CD14-positive monocyte (primary cell): ENCODE measurements at regions not wholly inside any gene's neighbourhood (a gene's known extent, or its start where the extent isn't known, plus 50 kb on each side); places are given as distances from the start of the nearest gene placed in this dataset.

Source experiments
- DNase-seq, 3 donors: peaks; one replicate each; pipeline ENCODE4 v3.0.0-alpha.2; 2011 to 2022
- H2AFZ ChIP-seq: 2 replicates; pipeline ENCODE4 v1.6.0; 2012; ENCODE audit warnings: mild to moderate bottlenecking, low read depth, low read length, inconsistent platforms; ENCODE audit not compliant: insufficient read depth, poor library complexity, severe bottlenecking
- H3K27ac ChIP-seq, 2 donors: 1 replicate in 1 of 2; 2 replicates in 1 of 2; pipeline ENCODE4 v1.5.1; 2012 to 2013; ENCODE audit warnings: low read length in 2 of 2, control low read depth in 1 of 2, inconsistent platforms in 1 of 2, low read depth in 1 of 2, mild to moderate bottlenecking in 1 of 2
- H3K27me3 ChIP-seq, 2 donors: one replicate each; pipeline versions ENCODE4 v1.6.0 to v1.6.1; 2011 to 2013; ENCODE audit warnings: low read length in 2 of 2; ENCODE audit not compliant: control insufficient read depth in 2 of 2, insufficient read depth in 2 of 2
- H3K36me3 ChIP-seq, 2 donors: replicated peaks in 1 of 2; 1 replicate in 1 of 2; 2 replicates in 1 of 2; pipeline versions ENCODE4 v1.5.1 to v1.6.1; 2012 to 2013; ENCODE audit warnings: low read length in 2 of 2, control low read depth in 1 of 2, inconsistent platforms in 1 of 2, mild to moderate bottlenecking in 1 of 2; ENCODE audit not compliant: insufficient read depth in 2 of 2, control insufficient read depth in 1 of 2
- H3K4me1 ChIP-seq, 2 donors: 1 replicate in 1 of 2; 2 replicates in 1 of 2; pipeline versions ENCODE4 v1.5.1 to v1.6.1; 2012 to 2013; ENCODE audit warnings: low read length in 2 of 2, control low read depth in 1 of 2, inconsistent platforms in 1 of 2, mild to moderate bottlenecking in 1 of 2, moderate library complexity in 1 of 2; ENCODE audit not compliant: insufficient read depth in 2 of 2, control insufficient read depth in 1 of 2
- H3K4me2 ChIP-seq: replicated peaks from 2 replicates; pipeline ENCODE3; 2012; ENCODE audit warnings: low read length, moderate library complexity, mild to moderate bottlenecking; ENCODE audit not compliant: poor library complexity, severe bottlenecking; ENCODE audit errors: extremely low read depth
- H3K4me3 ChIP-seq, 3 experiments: fragments of 200-600 bp in 1 of 3; sonication (generic) in 1 of 3; replicated peaks in 1 of 3; 1 replicate in 2 of 3; 2 replicates in 1 of 3; pipeline ENCODE4 v1.5.1; 2011 to 2013; ENCODE audit warnings: low read length in 3 of 3, mild to moderate bottlenecking in 3 of 3, control low read depth in 2 of 3, low read depth in 2 of 3, inconsistent platforms in 1 of 3, moderate library complexity in 1 of 3
- H3K79me2 ChIP-seq: 2 replicates; pipeline ENCODE4 v1.6.0; 2012; ENCODE audit warnings: mild to moderate bottlenecking, control low read depth, inconsistent platforms, low read length, moderate library complexity; ENCODE audit not compliant: insufficient read depth
- H3K9ac ChIP-seq: 2 replicates; pipeline ENCODE4 v1.6.0; 2017; ENCODE audit warnings: low read length, mild to moderate bottlenecking; ENCODE audit not compliant: insufficient read depth, poor library complexity, severe bottlenecking
- H3K9me3 ChIP-seq, 2 donors: replicated peaks in 1 of 2; 1 replicate in 1 of 2; 2 replicates in 1 of 2; pipeline versions ENCODE4 v1.5.1 to v1.6.1; 2012 to 2013; ENCODE audit warnings: low read length in 2 of 2, control low read depth in 1 of 2; ENCODE audit not compliant: control insufficient read depth in 1 of 2, insufficient read depth in 1 of 2
- H4K20me1 ChIP-seq: 2 replicates; pipeline ENCODE4 v1.6.0; 2012; ENCODE audit warnings: mild to moderate bottlenecking, low read length, control low read depth, moderate library complexity; ENCODE audit not compliant: insufficient read depth
- H3K27ac Mint-ChIP-seq, 7 donors: one replicate each; pipeline ENCODE4 v1.8.0; 2020; ENCODE audit warnings: mild to moderate bottlenecking in 7 of 7, mixed read lengths in 7 of 7, moderate library complexity in 6 of 7, inconsistent platforms in 2 of 7
- H3K27me3 Mint-ChIP-seq, 3 donors: one replicate each; pipeline ENCODE4 v1.8.0; 2021 to 2022; ENCODE audit warnings: low read depth in 3 of 3, mild to moderate bottlenecking in 3 of 3, mixed read lengths in 3 of 3, moderate library complexity in 3 of 3, inconsistent platforms in 1 of 3
- H3K36me3 Mint-ChIP-seq, 2 donors: one replicate each; pipeline ENCODE4 v1.8.0; 2020; ENCODE audit warnings: mixed read lengths in 2 of 2, inconsistent platforms in 1 of 2, mild to moderate bottlenecking in 1 of 2
- H3K4me1 Mint-ChIP-seq: one replicate; pipeline ENCODE4 v1.8.0; 2020; ENCODE audit warnings: mild to moderate bottlenecking, mixed read lengths
- H3K4me3 Mint-ChIP-seq, 2 donors: one replicate each; pipeline ENCODE4 v1.8.0; 2020; ENCODE audit warnings: mild to moderate bottlenecking in 2 of 2, mixed read lengths in 2 of 2, moderate library complexity in 1 of 2
- H3K9me3 Mint-ChIP-seq, 7 donors: one replicate each; pipeline ENCODE4 v1.8.0; 2020 to 2022; ENCODE audit warnings: mixed read lengths in 7 of 7, mild to moderate bottlenecking in 6 of 7, moderate library complexity in 6 of 7, inconsistent platforms in 2 of 7
- CTCF ChIP-seq: fragments of 200-600 bp; IDR thresholded peaks from one replicate; pipeline ENCODE4 v1.8.0; 2022; ENCODE audit warnings: antibody characterized with exemption, mild to moderate bottlenecking
- WGBS: methylation state at CpG from one replicate; pipeline ENCODE4 v1.1.5; 2013; ENCODE audit warnings: missing lambda C conversion rate; ENCODE audit not compliant: insufficient coverage; 5-methylcytosine and 5-hydroxymethylcytosine counted together
- intact Hi-C, 2 donors: fragments of 100-400 bp; cut with micrococcal nuclease; formaldehyde crosslinking; loops; one replicate each; pipeline versions ENCODE4 v1.15.0 to v1.15.1; 2023

GRCh38 chr7:121560267-121560990 lies 164.3 kb upstream of the FAM3C start:
- Histone ChIP-seq H3K9ac (no peak overlapping the region), H3K4me3 (no peak overlapping the region), H4K20me1 (no peaks in the 10 kb centered on the region), H3K27ac (no peak overlapping the region), H3K4me1 (no peaks in the 10 kb centered on the region), H2AFZ (no peak overlapping the region), H3K79me2 (no peaks in the 10 kb centered on the region), H3K27me3 (no peaks in the 10 kb centered on the region), H3K4me2 (no peak overlapping the region), H3K9me3 (no peaks in the 10 kb centered on the region), H3K36me3 (no peaks in the 10 kb centered on the region)
- no CpG with 5 or more reads among the region's 3 CpGs for WGBS
- Mint-ChIP-seq H3K4me3 (no peak overlapping the region), H3K27me3 (peaks cover 0 to 3% (median 2%) of the 10 kb centered on the region in 3 donors), H3K9me3 (peaks cover 0 to 3% (median 0%) of the 10 kb centered on the region in 7 donors), H3K36me3 (no peaks in the 10 kb centered on the region), H3K4me1 (no peaks in the 10 kb centered on the region), H3K27ac (no peak overlapping the region)
- intact Hi-C loops: no loop called here
- DNase-seq: no peak
- no peak for TF ChIP-seq CTCF

GRCh38 chr7:121558288-121558687 lies 162.2 kb upstream of the FAM3C start:
- H3K36me3 Mint-ChIP-seq: no peaks in the 10 kb centered on the region
- TF ChIP-seq CTCF: no peak
- H3K4me2 ChIP-seq: no peak overlapping the region
- H3K4me3 Mint-ChIP-seq: no peak overlapping the region
- H3K4me1 Mint-ChIP-seq: no peaks in the 10 kb centered on the region
- no peak overlapping the region for H2AFZ ChIP-seq
- H3K36me3 ChIP-seq: no peaks in the 10 kb centered on the region
- H3K27me3 ChIP-seq: no peaks in the 10 kb centered on the region
- H3K9me3 Mint-ChIP-seq: no peaks in the 10 kb centered on the region
- H3K4me3 ChIP-seq: no peak overlapping the region
- no peaks in the 10 kb centered on the region for H3K4me1 ChIP-seq
- H3K27ac Mint-ChIP-seq: no peak overlapping the region
- H3K27me3 Mint-ChIP-seq: peaks cover 0 to 3% (median 2%) of the 10 kb centered on the region in 3 donors
- H3K9me3 ChIP-seq: no peaks in the 10 kb centered on the region
- DNase-seq: no peak
- 50% methylated on average over 1 of the region's 2 CpGs for WGBS
- no peaks in the 10 kb centered on the region for H3K79me2 ChIP-seq
- H4K20me1 ChIP-seq: no peaks in the 10 kb centered on the region
- intact Hi-C loops: no loop called here
- H3K27ac ChIP-seq: no peak overlapping the region
- H3K9ac ChIP-seq: no peak overlapping the region
